GM18870 (cell line): ENCODE measurements at regions not wholly inside any gene's neighbourhood (a gene's known extent, or its start where the extent isn't known, plus 50 kb on each side); places are given as distances from the start of the nearest gene placed in this dataset.

Source experiments
- ATAC-seq: cut with Tn5 transposase; IDR thresholded peaks from one replicate; pipeline ENCODE4 v1.9.1; 2021; ENCODE audit warnings: moderate library complexity; ENCODE audit not compliant: unreplicated experiment

DNA sequence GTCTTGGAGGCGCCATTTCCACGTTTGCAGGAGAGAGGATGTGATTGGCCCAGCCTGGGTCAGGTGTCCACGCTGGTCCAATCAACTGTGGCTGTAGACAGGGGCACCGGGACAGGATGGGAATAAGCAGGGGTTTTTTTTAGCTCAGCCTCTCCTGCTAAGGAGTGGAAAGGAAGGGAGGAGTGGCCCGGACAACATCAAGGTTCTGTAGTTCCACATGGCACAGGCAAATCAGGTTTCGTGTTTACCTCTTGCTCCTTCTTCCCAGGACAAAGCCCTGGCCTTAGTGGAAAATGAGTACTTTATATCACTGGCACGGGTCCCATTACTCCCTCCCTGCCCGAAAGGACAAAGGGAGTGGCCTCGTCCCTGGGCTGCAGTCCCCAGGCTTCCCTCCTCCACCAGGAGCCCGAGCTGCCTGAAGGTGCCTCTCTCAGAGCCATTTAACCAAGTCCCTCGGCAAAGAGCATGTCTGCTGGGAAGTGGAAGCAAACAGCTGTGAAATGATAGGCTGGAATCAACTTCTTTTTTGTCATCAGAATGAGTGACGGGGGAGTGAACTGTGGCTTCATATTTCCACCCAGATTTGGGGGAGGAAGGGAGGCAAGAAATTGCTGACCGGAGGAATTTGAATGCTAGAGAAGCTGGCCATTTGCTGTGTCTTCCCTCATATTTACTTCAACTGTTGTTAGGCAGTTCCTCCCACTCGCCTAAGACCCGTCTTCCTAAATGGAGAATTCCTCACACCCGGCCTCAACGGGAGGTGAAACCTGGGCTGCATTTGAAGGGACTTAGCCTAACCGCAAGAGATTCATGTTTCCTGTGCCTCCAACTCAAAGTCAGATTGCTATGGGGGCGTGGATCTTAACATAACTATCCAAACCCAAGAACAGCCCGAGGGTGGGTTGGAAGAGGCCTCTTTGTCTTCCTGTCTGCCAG lies 84.9 kb upstream of the SLC44A3 start:
- no peak for ATAC-seq

DNA sequence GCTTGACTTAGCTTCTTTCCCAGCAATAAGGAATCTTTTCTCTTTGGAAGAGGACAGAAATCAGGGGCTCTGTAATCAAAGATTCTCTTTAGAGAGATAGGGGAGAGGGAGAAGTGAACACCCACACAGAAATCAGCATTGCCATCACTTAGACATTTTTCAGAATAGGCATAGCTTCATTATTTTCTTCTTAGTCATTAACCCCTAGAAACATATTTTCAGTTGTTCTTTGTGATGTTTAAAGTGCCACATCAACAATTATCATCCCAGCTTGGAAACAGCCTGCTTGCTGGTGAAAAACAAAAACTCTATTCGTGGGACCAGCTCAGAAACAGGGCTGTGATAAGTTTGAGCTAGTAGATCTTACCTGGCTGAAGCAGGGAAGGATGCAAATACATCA lies 88.3 kb upstream of the SLC44A3 start:
- ATAC-seq = no peak

DNA sequence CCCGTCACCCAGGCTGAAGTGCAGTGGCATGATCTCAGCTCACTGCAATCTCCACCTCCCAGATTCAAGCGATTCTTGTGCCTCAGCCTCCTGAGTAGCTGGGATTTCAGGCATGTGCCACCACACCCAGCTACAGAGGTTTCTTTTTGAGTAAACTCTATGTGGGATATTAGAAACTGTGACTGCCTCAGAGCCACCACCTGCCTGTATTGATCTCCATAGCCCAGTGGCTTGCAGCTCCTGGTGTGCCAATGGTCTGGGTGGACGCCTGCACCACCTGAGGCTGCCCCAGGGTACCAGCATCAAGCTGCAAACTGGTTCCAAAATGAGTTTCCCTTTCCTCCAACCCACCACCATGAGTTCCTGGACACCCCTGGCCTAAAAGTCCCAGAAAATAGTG lies 89.7 kb upstream of the SLC44A3 start:
- ATAC-seq = no peak

DNA sequence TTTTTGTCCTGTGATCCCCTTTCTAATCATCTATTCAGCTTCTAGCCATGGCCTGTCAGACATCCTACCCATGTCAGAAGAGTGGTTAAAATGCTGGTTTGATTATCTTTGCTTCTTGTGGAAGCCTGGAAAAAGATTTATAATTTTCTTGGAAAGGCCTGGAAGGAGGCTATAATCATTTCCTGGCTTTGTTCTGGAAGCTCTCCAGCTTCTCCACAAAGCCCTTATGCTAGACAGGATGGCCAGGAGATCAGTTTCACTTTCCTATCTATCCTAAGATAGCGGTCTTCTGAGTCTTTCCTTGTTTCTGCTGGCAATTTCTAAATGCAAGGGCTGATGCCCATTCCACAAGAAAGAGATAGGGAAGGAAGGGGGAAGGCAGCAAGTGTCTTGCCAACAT lies 90.9 kb upstream of the SLC44A3 start:
- ATAC-seq = no peak

DNA sequence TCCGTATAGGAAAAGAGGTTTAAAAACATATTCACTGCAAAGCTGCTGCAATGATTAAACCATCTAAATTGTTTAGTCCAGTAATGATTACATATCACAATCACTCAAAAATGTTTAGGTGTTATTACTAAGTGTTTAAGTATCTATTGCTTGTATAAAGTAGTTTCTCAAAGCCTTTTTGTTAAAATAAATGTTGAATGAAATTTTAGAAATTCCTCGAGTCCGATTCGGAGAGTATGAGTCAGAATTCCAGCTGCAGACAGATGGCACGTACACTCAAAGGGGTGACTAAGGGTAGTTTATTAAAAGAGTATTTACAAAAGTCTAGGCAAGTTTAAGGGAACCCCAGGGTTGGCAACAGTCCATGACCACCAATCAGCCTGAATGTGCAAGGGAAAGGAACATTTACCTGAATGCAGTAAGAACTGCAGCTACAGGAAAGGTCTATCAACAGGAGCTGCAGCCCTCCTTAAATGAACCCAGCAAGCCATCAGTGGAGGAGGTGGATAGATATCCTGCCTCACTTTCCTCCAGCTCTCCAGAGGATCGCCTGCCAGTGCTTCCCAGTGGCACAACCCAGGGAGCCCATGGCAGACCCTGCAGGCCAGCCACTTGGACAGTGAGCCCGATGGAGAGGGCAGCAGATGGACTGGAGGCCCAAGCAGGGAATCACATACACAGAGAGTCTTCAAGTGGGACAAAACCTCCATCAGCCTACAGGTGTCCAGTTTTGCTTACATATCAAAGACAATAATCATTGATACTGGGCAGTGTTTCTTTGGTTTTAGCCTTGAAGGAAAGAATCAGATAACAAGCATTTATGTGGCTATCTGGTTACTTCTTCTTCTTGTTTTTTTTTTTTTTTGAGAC lies 92.1 kb upstream of the SLC44A3 start:
- ATAC-seq = no peak

DNA sequence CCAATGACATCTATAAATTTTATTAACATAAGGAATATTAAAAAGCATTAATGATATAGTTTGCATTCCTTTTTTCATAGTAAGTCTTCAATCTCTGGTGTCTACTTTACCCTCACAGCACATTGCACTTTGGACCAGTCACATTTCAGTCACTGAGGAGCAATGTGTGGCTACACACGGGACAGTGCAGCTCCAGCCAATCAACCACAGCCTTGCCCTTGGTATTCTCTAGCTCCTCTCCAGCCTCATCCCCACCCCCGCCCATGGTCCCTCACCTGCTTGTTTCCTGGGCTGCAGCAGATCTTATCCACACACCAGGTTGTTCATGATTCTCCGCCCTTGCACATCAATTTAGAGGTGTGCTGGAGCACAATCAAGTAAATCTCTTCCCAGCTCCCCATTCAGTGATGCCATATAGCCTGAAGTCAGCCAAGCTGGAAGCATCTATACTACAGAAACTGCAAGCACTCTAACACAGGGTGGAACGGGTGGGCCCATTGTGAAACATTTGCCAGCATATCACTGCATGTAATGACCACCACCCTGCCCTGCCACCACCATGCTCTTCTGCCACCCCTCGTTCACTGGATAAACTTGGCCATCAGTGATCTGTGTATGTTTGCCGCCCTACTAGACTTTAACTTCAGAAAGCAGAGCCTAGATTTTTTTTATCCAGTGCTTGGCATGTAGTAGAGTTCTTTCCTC lies 93.0 kb upstream of the SLC44A3 start:
- no peak for ATAC-seq

DNA sequence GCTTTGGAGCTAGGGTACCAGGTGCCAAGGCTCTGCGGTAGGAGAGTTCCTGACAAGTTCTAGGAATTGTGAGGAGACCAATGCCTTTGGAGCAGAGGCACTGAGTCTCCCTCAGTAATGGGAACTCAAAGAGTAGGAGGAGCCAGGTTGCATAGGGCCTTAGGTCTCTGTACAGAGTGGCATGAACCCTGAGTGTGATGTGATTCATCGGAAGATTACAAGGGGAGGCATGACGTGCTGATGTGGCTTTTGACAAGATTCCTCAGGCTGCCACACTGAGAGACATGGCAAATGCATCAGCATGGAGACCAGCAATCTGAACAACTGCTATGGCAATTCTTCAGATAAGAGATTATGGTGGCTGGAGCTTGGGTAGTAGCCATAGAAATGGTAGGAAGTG lies 94.6 kb upstream of the SLC44A3 start:
- no peak for ATAC-seq

DNA sequence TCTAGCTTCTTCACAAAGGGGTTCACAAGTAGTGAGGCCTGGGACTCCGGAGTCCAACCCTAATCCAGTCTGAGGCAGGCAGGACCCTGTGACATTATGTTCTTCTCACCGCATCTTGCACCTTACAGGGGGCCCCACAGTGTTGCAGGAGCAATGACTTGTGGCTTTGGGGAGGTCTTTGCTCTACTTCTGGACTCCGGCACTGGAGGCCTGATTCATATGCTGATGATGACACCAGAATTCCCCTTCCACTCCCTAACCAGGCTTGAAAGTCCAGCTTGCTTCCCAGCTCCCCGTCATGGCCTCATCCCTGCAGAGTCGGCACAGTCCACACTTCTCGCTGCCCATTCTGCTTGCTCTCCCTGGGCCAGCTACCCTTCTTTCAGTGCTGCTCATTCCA lies 96.3 kb upstream of the SLC44A3 start:
- no peak for ATAC-seq

DNA sequence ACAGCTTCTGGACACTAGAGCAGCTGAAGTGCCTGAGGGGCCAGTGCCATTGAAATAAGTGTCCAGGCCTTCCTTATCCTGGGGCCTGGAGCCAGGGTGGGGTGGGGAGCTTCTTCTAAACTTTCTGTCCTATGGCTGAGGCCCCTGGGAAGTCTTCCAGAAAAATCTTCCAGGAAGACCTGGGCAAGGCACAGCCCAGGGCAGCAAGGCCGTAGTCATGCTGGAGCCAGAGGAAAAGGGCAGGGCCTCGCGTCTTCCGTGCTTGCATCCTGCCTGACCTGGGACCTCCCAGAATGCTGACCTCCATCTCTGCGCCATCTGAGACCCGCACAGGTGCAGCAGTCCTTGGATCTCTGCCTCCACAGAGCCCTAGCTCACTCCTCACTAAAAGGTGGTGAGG lies 96.7 kb upstream of the SLC44A3 start:
- no peak for ATAC-seq

DNA sequence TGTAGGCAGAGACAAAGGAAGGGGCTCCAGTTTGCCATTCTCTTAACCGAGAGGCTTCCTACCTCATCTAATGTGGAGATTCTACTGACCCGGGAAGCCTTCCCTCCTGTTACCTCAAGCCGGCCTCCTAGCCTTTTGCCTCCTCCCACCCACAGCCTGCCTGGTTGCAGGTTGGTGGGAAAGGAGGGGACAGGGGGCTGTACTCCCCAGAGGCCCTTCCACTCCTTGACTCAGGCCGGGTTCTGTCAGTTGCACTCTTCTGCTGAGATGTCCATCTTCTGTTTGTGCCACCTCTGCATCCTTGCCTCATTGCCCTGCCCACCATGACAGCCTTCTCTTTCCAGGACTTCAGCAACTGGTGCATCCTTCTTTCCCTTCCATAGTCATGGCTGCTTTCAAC lies 98.0 kb upstream of the SLC44A3 start:
- no peak for ATAC-seq

DNA sequence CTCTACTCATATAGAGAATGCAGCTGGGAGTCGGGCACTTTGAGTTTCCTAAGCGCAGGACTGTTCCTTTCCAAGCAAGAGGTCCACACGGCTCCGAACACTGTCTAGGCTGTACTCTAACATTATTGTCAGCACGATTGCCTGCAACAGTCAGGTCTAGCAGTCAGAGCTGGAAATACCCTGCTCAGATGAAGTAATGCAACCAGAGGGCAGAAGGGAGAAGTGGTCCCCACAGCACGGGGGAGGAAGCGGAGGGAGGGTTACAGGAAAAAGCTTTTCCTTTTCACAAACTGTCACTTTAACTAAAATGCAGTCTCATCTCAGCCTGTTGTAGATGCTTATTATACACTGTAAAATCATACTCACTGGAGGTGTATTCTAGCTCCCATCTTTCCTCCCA lies 98.9 kb upstream of the SLC44A3 start:
- ATAC-seq = peak; percentile 44

DNA sequence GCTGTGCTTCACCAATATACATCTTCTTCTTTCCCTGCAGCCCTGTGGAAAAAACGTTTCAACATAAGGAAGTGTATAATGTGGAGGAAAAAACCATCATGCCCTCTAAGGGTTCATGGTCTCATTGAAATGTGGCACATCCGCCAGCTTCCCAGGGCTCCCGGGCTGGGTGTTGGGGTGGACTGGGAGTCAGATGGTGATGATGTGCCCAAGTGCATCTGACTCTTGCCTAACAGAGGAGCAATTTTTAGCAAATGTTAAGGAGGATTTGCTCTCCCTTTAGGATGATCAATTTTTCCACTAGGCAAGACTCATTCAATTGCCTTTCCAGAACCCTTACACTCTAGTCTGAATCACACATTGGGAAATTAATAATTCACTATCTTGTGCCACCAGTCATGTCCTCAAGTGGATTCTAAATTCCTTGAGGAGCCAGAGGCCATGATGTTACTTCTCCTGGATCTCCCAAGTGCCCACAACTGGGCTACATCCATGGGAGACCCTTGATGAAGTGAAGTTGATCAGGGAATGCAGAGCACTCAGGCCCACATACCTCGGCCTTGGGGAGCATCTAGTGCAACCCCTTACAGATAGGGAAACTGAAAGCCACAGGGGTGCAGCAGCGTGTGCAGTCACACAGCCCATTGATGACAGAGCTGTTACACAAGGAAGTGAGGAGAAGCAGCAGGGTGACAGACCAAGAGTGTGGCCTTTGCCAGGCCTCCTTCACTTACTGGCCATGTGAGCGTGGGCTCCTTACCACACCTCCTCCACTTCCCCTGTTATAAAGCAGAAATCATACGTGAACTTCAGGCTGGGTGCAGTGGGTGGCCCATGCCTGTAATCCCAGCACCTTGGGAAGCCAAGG lies 100.0 kb upstream of the SLC44A3 start:
- ATAC-seq = peak; percentile 96

DNA sequence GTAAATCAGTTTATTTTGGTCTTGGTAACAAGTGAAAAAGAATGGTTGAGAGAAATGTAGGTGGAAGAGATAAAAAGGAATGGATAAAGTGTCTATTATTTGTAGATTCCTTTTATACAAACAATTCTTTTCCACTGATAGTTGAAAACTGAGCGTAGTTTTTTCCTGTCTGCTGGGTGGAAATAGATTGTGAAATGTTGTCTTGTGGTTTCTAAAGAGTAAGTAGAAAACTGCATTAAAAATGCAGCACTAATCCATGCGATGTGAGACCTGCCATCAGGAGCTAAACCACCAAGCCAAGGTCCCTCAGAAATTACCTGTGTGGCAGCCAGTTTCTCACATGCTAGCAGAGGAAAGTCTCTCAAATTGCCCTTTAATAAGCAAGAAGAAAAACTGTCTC lies 103.2 kb upstream of the SLC44A3 start:
- no peak for ATAC-seq

DNA sequence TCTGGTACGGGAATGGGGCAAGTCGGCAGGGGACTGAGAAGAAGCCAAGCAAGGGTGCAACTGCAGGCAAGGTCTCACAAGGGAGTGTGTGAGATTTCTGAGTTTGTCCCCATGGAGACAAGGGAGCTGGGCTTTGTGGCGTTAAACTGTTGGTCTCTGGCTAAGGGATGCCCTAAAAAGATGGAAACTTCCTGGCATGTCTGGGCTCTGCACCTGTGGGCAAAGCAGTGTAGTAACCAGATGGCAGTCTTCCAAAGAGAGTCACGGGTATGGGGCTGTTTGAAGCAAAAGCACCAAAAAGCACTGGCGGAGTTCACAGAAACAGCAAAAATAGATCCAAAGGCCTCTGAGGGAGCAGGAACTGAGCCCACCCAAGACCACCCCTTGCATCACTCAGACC lies 104.8 kb upstream of the SLC44A3 start:
- no peak for ATAC-seq

DNA sequence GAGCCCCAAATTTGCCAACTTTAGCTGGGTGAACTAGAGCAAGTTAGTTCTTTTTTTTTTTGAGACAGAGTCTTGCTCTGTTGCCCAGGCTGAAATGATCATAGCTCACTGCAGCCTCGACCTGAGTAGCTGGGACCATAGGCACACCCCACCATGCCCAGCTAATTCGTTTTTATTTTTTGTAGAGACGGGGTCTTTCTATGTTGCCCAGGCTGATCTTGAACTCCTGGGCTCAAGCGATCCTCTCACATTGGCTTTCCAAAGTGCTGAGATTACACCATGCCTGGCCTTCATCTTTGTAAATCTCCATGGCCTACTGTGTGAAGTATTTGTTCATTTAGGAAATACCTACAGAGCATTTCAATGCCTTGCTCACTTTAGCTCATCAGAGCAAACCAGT lies 105.6 kb upstream of the SLC44A3 start:
- ATAC-seq = no peak

DNA sequence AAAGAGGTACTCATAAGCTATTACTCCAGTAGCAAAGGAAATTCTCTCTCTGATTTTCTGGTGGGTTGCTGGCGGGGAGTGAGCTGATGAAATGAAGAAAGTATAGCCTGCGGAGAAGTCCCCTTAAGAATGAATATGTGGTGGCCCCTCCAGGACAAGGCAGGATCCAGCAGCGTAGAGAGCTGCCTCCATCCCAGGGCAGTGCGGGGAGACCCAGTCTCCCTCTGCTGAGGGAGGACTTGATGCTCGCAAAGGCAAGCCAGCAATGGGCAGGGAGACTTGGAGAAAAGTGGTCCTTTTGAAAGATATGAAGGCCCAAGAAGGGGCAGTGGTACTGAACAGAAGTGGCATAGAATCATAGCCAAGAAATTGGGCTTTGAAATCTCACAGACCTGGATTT lies 106.0 kb upstream of the SLC44A3 start:
- no peak for ATAC-seq

DNA sequence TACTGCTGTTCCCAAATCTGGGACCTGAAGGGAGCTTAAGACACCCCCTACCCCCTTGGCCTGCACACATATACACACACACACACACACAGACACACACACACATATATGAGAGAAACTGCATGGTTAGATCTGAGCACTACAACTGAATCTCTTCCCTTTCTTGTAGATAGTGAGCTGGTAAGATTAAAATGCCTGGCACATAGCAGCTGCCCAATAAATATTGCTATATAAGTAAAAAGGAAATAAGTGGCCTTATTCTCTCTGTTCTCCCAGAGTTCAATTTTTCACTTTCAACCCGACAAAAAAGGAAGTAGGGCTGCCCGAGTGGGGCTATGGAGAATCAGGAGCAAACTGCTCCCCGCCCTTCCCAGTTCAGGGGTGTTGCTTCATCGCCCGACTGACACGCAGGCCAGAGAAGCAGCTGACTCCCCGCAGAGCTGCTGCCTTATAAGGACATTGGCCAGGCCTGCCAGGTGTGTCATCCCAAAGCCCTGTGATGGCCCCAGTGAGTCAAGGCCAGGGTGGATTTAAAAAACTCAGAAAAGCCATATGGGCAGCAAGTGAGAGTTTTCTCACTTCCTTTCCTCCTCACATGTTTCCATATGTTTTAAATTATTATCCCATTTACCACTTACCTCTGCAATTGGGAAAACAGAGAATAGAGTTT lies 106.5 kb upstream of the SLC44A3 start:
- peak; percentile 59 for ATAC-seq

DNA sequence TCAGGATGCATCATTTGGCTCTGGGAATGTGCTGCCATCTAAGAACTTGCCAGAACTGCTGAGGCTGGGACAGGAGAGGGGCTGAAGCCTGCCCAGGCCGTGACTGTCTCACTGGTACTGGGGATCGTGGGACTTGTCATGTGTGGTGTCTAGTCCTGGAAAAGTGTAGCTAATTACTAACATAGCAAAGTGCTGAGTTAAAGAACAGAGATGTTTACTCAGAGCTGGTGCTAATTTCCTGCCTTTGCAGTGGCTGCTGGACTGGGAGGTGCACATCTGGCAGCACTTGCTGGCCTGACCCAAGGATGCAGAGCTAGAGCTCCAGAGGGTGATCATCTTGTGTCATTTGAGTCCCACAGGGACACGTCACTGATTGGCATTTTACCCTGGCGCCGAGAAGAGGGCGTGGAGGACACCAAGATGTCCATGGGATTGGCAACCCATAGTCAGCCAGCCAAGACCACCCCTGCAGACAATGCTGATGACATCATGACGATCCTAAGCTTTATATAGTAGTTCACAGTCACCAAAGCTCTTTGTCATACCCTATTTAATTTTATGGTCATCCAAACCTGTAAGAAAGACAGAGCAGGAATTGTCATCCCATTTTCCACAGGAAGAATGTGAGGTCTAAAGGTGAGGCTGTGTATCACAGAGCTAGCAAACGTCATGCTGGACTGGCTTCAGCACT lies 110.1 kb upstream of the SLC44A3 start:
- ATAC-seq = no peak

DNA sequence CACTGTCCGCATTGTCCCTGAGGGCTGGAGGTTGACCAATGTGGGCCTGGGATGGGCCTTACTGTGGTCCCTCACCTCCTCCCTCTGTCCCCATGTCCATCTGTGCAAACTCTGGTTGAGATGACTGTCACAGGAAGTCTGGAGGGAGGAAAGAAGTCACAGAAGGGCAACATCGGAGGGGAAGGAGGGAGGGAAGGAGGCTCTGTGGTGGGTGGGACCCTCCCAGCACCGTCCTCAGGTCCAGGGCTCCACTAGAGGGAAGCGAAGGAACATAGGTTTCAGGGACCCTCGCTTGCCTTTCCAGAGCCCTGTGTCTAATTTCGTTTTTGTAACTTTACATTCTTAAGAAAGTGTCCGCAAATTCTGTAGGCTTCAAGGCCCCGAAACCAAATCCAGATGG lies 111.3 kb upstream of the SLC44A3 start:
- no peak for ATAC-seq
